PC-3 (cell line): ENCODE measurements at regions not wholly inside any gene's neighbourhood (a gene's known extent, or its start where the extent isn't known, plus 50 kb on each side); places are given as distances from the start of the nearest gene placed in this dataset.

ENCODE experiments used
- ATAC-seq: fragments of 200-7000 bp; cut with Tn5 transposase; 2 replicates; pipeline ENCODE4 v1.9.1; 2020; ENCODE audit warnings: mild to moderate bottlenecking, moderate library complexity
- BruUV-seq: library from RNA; stranded (reverse); fragments of 400-500 nt; replicated peaks from 2 replicates; lab custom pipeline; 2021; lab: Mats Ljungman, UMichigan
- CTCF ChIA-PET: fragments of 300-600 bp; sonication (Branson Sonifier 250); formaldehyde crosslinking; loops from one replicate; lab custom pipeline; 2022; ENCODE audit warnings: antibody characterized with exemption; lab: Charles Lee
- POLR2A ChIA-PET: fragments of 300-600 bp; sonication (Branson Sonifier 250); formaldehyde crosslinking; loops from one replicate; lab custom pipeline; 2022; ENCODE audit warnings: antibody characterized with exemption; ENCODE audit not compliant: unreplicated experiment; lab: Charles Lee
- DNase-seq: peaks from one replicate; pipeline ENCODE4 v3.0.0-alpha.2; 2015
- H2AFZ ChIP-seq: fragments of 300-600 bp; sonication (generic); 2 replicates; pipeline ENCODE4 v1.6.0; 2016; ENCODE audit warnings: antibody characterized with exemption, low read length
- H3F3A ChIP-seq: fragments of 300-600 bp; sonication (generic); one replicate; pipeline ENCODE4 v1.6.0; 2017; ENCODE audit warnings: antibody characterized with exemption, low read length, control low read depth, mild to moderate bottlenecking; ENCODE audit not compliant: unreplicated experiment
- H3K27ac ChIP-seq: fragments of 300-600 bp; sonication (generic); 2 replicates; pipeline ENCODE4 v1.5.1; 2016; ENCODE audit warnings: mild to moderate bottlenecking, low read length
- H3K27me3 ChIP-seq: fragments of 300-600 bp; sonication (generic); 2 replicates; pipeline ENCODE4 v1.6.1; 2016; ENCODE audit warnings: low read length, mixed read lengths
- H3K36me3 ChIP-seq: fragments of 300-600 bp; sonication (generic); 2 replicates; pipeline ENCODE4 v1.6.1; 2016; ENCODE audit warnings: low read depth, mixed run types, low read length, mixed read lengths
- H3K4me1 ChIP-seq: fragments of 300-600 bp; sonication (generic); 2 replicates; pipeline ENCODE4 v1.5.1; 2016; ENCODE audit warnings: low read length; ENCODE audit not compliant: insufficient read depth
- H3K4me2 ChIP-seq: fragments of 300-600 bp; sonication (generic); 2 replicates; pipeline ENCODE4 v1.6.0; 2016; ENCODE audit warnings: low read length
- H3K4me3 ChIP-seq: fragments of 300-600 bp; sonication (generic); 2 replicates; pipeline ENCODE4 v1.5.1; 2016; ENCODE audit warnings: mild to moderate bottlenecking, low read length, mixed read lengths
- H3K79me2 ChIP-seq: fragments of 300-600 bp; sonication (generic); 2 replicates; pipeline ENCODE4 v1.6.1; 2017; ENCODE audit warnings: low read length, mixed read lengths
- H3K9ac ChIP-seq: fragments of 300-600 bp; sonication (generic); 2 replicates; pipeline ENCODE4 v1.6.0; 2016; ENCODE audit warnings: mild to moderate bottlenecking, low read length
- H3K9me2 ChIP-seq: fragments of 300-600 bp; sonication (generic); replicated peaks from 2 replicates; pipeline ENCODE4 v1.6.1; 2016; ENCODE audit warnings: mixed run types, low read length, mixed read lengths
- H3K9me3 ChIP-seq: fragments of 300-600 bp; sonication (generic); 2 replicates; pipeline ENCODE4 v1.6.1; 2016; ENCODE audit warnings: low read length, mixed read lengths
- H4K20me1 ChIP-seq: fragments of 300-600 bp; sonication (generic); 2 replicates; pipeline ENCODE4 v1.6.1; 2016; ENCODE audit warnings: low read length, mixed read lengths
- EZH2 ChIP-seq: fragments of 300-600 bp; sonication (generic); IDR thresholded peaks from one replicate; pipeline ENCODE4 v1.6.1; 2017; ENCODE audit warnings: antibody characterized with exemption, mild to moderate bottlenecking, low read length; ENCODE audit not compliant: unreplicated experiment
- EZH2phosphoT487 ChIP-seq: fragments of 300-600 bp; sonication (generic); IDR thresholded peaks from 2 replicates; pipeline ENCODE4 v1.6.1; 2018; ENCODE audit warnings: mild to moderate bottlenecking, antibody characterized with exemption, low read length, borderline replicate concordance
- intact Hi-C: fragments of 100-400 bp; cut with micrococcal nuclease; formaldehyde crosslinking; loops from 2 replicates; pipeline ENCODE4 v1.9.0; 2023
- TF ChIP-seq, protein P1 (sequence below): fragments of 300-600 bp; sonication (generic); conservative IDR thresholded peaks from 2 replicates; pipeline ENCODE4 v1.5.1; 2017; ENCODE audit warnings: antibody characterized with exemption, low read depth, mild to moderate bottlenecking, low read length

DNA sequence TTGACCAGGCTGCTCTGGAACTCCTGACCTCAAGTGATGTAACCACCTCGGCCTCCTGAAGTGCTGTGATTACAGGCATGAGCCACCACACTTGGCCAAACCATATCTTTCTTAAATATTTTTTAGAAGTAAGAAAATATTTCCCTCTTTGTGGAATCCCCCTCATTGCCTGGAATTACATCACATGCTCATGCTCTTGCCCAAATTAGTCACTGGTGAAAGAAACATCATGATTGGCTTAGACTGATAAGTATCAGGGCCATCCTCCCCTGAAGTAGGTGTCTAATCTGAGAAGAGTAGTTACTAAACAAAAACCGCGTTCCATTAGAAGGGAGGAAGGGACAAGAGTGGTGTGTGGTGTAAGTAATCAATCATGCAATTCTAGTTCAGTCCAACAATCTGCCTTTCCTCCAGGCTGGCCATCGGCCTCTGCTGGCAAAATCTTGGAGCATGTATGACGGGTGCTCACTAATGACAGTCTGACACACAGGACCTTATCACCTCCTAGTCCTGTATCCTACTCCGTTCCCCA, 52.3 kb upstream of the SCG2 start:
- Histone ChIP-seq H3K27ac (no peak overlapping the region), H3K36me3 (no peaks in the 10 kb centered on the region), H3K27me3 (no peaks in the 10 kb centered on the region), H2AFZ (no peak overlapping the region), H3F3A (no peaks in the 10 kb centered on the region), H3K4me3 (no peak overlapping the region), H3K9me2 (no peaks in the 10 kb centered on the region), H3K9me3 (no peaks in the 10 kb centered on the region), H3K79me2 (no peaks in the 10 kb centered on the region), H4K20me1 (no peaks in the 10 kb centered on the region), H3K9ac (no peak overlapping the region), H3K4me2 (no peak overlapping the region), H3K4me1 (no peaks in the 10 kb centered on the region)
- intact Hi-C loops: no loop called here
- CTCF ChIA-PET: no interaction called here
- POLR2A ChIA-PET: interaction anchor here (0.6 kb wide), 1 partner anchor 21 kb away, joined by 5 read pairs; no protein-coding TSS in a partner anchor
- DNase-seq (no peak), ATAC-seq (no peak)
- TF ChIP-seq EZH2phosphoT487 (no peak), EZH2 (no peak)
- TF ChIP-seq, protein P1, sequence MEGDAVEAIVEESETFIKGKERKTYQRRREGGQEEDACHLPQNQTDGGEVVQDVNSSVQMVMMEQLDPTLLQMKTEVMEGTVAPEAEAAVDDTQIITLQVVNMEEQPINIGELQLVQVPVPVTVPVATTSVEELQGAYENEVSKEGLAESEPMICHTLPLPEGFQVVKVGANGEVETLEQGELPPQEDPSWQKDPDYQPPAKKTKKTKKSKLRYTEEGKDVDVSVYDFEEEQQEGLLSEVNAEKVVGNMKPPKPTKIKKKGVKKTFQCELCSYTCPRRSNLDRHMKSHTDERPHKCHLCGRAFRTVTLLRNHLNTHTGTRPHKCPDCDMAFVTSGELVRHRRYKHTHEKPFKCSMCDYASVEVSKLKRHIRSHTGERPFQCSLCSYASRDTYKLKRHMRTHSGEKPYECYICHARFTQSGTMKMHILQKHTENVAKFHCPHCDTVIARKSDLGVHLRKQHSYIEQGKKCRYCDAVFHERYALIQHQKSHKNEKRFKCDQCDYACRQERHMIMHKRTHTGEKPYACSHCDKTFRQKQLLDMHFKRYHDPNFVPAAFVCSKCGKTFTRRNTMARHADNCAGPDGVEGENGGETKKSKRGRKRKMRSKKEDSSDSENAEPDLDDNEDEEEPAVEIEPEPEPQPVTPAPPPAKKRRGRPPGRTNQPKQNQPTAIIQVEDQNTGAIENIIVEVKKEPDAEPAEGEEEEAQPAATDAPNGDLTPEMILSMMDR: no peak
- no TSS peak for BruUV-seq

- no peak overlapping the region for H3K9ac ChIP-seq
- no peaks in the 10 kb centered on the region for H3K79me2 ChIP-seq
- ChIA-PET POLR2A (no interaction called here), CTCF (no interaction called here)
- no peaks in the 10 kb centered on the region for H3K9me3 ChIP-seq
- H3K27me3 ChIP-seq: no peaks in the 10 kb centered on the region
- no peaks in the 10 kb centered on the region for H3K36me3 ChIP-seq
- intact Hi-C loops: no loop called here
- ATAC-seq (no peak), DNase-seq (no peak)
- H2AFZ ChIP-seq: no peak overlapping the region
- no TSS peak for BruUV-seq
- H3F3A ChIP-seq: no peaks in the 10 kb centered on the region
- no peak overlapping the region for H3K4me3 ChIP-seq
- TF ChIP-seq, protein P1: no peak
- TF ChIP-seq EZH2phosphoT487 (no peak), EZH2 (no peak)
- no peak overlapping the region for H3K4me2 ChIP-seq
- H3K4me1 ChIP-seq: no peaks in the 10 kb centered on the region
- no peaks in the 10 kb centered on the region for H4K20me1 ChIP-seq
- no peak overlapping the region for H3K27ac ChIP-seq
- H3K9me2 ChIP-seq: no peaks in the 10 kb centered on the region
Observed at GRCh38 chr2:223652902-223653301, 50.7 kb upstream of the SCG2 start.

DNA sequence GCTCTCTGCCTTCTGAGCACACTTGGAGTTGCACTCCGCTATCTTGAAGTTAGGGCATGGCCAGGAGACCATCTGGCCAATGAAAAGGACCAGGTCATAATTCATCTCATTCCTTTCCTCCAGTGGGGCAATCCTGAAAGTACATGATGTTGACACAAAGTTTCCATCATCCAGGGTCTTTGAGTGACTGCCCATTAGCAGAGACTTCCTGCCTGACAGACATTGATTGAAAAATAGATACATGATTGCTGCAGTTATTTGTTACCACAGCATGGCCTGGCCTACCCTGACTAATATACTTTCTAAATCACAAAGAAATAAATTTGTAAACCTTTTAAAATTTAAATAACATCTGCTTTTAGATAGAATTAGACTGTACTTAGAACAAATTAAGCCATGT, 50.0 kb upstream of the SCG2 start:
- no peak overlapping the region for H2AFZ ChIP-seq
- H3K36me3 ChIP-seq: no peaks in the 10 kb centered on the region
- DNase-seq (no peak), ATAC-seq (no peak)
- H3K9me3 ChIP-seq: no peaks in the 10 kb centered on the region
- H3K9me2 ChIP-seq: no peaks in the 10 kb centered on the region
- no TSS peak for BruUV-seq
- H3K27me3 ChIP-seq: no peaks in the 10 kb centered on the region
- no peak overlapping the region for H3K27ac ChIP-seq
- TF ChIP-seq EZH2 (no peak), EZH2phosphoT487 (no peak)
- TF ChIP-seq, protein P1: no peak
- no peak overlapping the region for H3K4me2 ChIP-seq
- H3K4me3 ChIP-seq: no peak overlapping the region
- H4K20me1 ChIP-seq: no peaks in the 10 kb centered on the region
- ChIA-PET CTCF (no interaction called here), POLR2A (no interaction called here)
- H3F3A ChIP-seq: no peaks in the 10 kb centered on the region
- no peaks in the 10 kb centered on the region for H3K79me2 ChIP-seq
- no peaks in the 10 kb centered on the region for H3K4me1 ChIP-seq
- intact Hi-C loops: no loop called here
- H3K9ac ChIP-seq: no peak overlapping the region
